ENCODE measurements at regions not wholly inside any gene's neighbourhood (a gene's known extent, or its start where the extent isn't known, plus 50 kb on each side); places are given as distances from the start of the nearest gene placed in this dataset.

DNA sequence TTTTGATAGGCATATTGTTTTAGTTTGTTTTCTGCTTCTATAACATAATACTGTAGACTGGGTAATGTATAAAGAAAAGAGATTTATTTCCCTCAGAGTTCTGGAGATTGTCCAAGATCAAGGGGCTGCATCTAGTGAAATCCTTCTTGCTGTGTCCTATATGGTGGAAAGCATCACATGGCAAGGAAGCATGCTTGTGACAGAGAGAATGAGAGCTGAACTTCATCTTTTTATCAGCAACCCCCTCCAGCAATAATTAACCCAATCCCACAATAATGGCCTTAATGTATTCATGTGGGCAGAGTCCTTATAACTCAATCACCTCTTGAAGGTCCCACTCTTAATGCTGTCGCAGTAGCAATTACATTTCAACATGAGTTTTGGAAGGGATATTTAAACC lies 141.4 kb downstream of the CENPW start:
- TF ChIP-seq, protein P1, sequence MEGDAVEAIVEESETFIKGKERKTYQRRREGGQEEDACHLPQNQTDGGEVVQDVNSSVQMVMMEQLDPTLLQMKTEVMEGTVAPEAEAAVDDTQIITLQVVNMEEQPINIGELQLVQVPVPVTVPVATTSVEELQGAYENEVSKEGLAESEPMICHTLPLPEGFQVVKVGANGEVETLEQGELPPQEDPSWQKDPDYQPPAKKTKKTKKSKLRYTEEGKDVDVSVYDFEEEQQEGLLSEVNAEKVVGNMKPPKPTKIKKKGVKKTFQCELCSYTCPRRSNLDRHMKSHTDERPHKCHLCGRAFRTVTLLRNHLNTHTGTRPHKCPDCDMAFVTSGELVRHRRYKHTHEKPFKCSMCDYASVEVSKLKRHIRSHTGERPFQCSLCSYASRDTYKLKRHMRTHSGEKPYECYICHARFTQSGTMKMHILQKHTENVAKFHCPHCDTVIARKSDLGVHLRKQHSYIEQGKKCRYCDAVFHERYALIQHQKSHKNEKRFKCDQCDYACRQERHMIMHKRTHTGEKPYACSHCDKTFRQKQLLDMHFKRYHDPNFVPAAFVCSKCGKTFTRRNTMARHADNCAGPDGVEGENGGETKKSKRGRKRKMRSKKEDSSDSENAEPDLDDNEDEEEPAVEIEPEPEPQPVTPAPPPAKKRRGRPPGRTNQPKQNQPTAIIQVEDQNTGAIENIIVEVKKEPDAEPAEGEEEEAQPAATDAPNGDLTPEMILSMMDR (IDR thresholded peaks at IDR 0.05; ENCODE audit: insufficient read depth, low read length, poor library complexity, severe bottlenecking), result no peak
- TF ChIP-seq EZH2phosphoT487 (conservative IDR thresholded peaks at IDR 0.05; ENCODE audit: low read length), result no peak
